ENCODE measurements at regions not wholly inside any gene's neighbourhood (a gene's known extent, or its start where the extent isn't known, plus 50 kb on each side); places are given as distances from the start of the nearest gene placed in this dataset.
"Not testable (repeated sequence)": the region's sequence is repeated elsewhere in the genome, so short reads cannot be mapped to it uniquely, and the experiment has no call there.

DNA sequence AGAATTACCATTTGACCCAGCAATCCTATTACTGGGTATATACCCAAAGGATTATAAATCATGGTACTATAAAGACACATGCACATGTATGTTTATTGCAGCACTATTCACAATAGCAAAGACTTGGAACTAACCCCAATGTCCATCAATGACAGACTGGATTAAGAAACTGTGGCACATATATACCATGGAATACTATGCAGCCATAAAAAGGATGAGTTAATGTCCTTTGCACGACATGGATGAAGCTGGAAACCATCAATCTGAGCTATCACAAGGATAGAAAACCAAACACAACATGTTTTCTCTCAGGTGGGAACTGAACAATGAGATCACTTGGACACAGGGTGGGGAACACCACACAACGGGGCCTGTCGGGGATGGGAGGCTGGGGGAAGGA is 123.4 kb upstream of the RIOK3 start:
- not testable (repeated sequence) for TF ChIP-seq CTCF, POLR2A (IDR thresholded peaks at IDR 0.05)
